Lower leg skin (tissue), 4 donors: ENCODE measurements at regions not wholly inside any gene's neighbourhood (a gene's known extent, or its start where the extent isn't known, plus 50 kb on each side); places are given as distances from the start of the nearest gene placed in this dataset.

Experiments used
- DNase-seq, 2 donors: peaks; one replicate each; pipeline ENCODE4 v3.0.0-alpha.2; 2019; ENCODE audit warnings: low spot score in 2 of 2
- H3K4me3 ChIP-seq: fragments of 200-600 bp; sonication (generic); 2 replicates; pipeline ENCODE4 v1.5.1; 2017; ENCODE audit warnings: mild to moderate bottlenecking, low read depth; ENCODE audit not compliant: poor library complexity, severe bottlenecking
- CTCF ChIP-seq, 3 donors: fragments of 450-650 bp; IDR thresholded peaks; one replicate each; pipeline ENCODE4 v1.5.1; 2016; ENCODE audit warnings: antibody characterized with exemption in 3 of 3, mild to moderate bottlenecking in 3 of 3, moderate library complexity in 2 of 3
- POLR2A ChIP-seq, 2 donors: fragments of 450-650 bp; IDR thresholded peaks; one replicate each; pipeline ENCODE4 v1.6.1; 2016 to 2017; ENCODE audit warnings: antibody characterized with exemption in 2 of 2, mild to moderate bottlenecking in 1 of 2, moderate library complexity in 1 of 2
- WGBS, 2 donors: methylation state at CpG; one replicate each; pipeline ENCODE4 v1.1.5; 2018; 5-methylcytosine and 5-hydroxymethylcytosine counted together
- intact Hi-C: fragments of 100-400 bp; cut with DNase I; formaldehyde crosslinking; loops from one replicate; pipeline ENCODE4 v1.15.0; 2023; ENCODE audit warnings: low total_unique reads

- peak in 1 of 2 donors; percentile 39 for DNase-seq
- H3K4me3 ChIP-seq = no peak overlapping the region
- TF ChIP-seq POLR2A (IDR thresholded peaks at IDR 0.05) (no peak), CTCF (IDR thresholded peaks at IDR 0.05) (no peak)
- intact Hi-C loops = no loop called here
Measured at GRCh38 chr2:118675531-118675930, 171.9 kb downstream of the EN1 start.

GRCh38 chr2:118672571-118673158 lies 174.8 kb downstream of the EN1 start:
- TF ChIP-seq CTCF (IDR thresholded peaks at IDR 0.05) = no peak
- no peak for TF ChIP-seq POLR2A (IDR thresholded peaks at IDR 0.05)
- no peak overlapping the region for H3K4me3 ChIP-seq
- no peak for DNase-seq
- intact Hi-C loops = no loop called here
- 63 to 68% methylated on average over 3 of the region's 3 CpGs for WGBS, 2 donors

GRCh38 chr2:118671701-118672454 lies 175.6 kb downstream of the EN1 start:
- intact Hi-C loops = no loop called here
- DNase-seq = no peak
- 89 to 94% methylated on average over 5 of the region's 5 CpGs for WGBS, 2 donors
- H3K4me3 ChIP-seq = no peak overlapping the region
- TF ChIP-seq CTCF (IDR thresholded peaks at IDR 0.05) (no peak), POLR2A (IDR thresholded peaks at IDR 0.05) (no peak)

- TF ChIP-seq CTCF (IDR thresholded peaks at IDR 0.05) = no peak
- no peak for TF ChIP-seq POLR2A (IDR thresholded peaks at IDR 0.05)
- H3K4me3 ChIP-seq = no peak overlapping the region
- intact Hi-C loops = no loop called here
- WGBS, 2 donors = 51 to 54% methylated on average over 6 of the region's 6 CpGs
- DNase-seq = no peak
Measured at GRCh38 chr2:118670838-118671237, 176.6 kb downstream of the EN1 start.

- no peak for TF ChIP-seq POLR2A (IDR thresholded peaks at IDR 0.05)
- no peak for TF ChIP-seq CTCF (IDR thresholded peaks at IDR 0.05)
- H3K4me3 ChIP-seq = no peak overlapping the region
- no peak for DNase-seq
- intact Hi-C loops = no loop called here
- WGBS, 2 donors = 61 to 77% methylated on average over 2 of the region's 2 CpGs
Measured at GRCh38 chr2:118670276-118670675, 177.2 kb downstream of the EN1 start.

- no peak for DNase-seq
- intact Hi-C loops = no loop called here
- no peak for TF ChIP-seq POLR2A (IDR thresholded peaks at IDR 0.05)
- no peak for TF ChIP-seq CTCF (IDR thresholded peaks at IDR 0.05)
- H3K4me3 ChIP-seq = no peak overlapping the region
Measured at GRCh38 chr2:118669654-118670053, 177.8 kb downstream of the EN1 start.
